GM12872 (cell line): ENCODE measurements at regions not wholly inside any gene's neighbourhood (a gene's known extent, or its start where the extent isn't known, plus 50 kb on each side); places are given as distances from the start of the nearest gene placed in this dataset.

ENCODE experiments used
- CTCF ChIP-seq: IDR thresholded peaks from 3 replicates; pipeline ENCODE4 v1.5.1; 2011; ENCODE audit warnings: low read depth, mild to moderate bottlenecking, low read length, moderate library complexity; ENCODE audit not compliant: insufficient read depth

GRCh38 chr16:85323961-85324253 lies 211.6 kb upstream of the CIBAR2 start:
- TF ChIP-seq CTCF, result no peak

GRCh38 chr16:85324488-85324887 lies 212.2 kb upstream of the CIBAR2 start:
- TF ChIP-seq CTCF, result no peak

GRCh38 chr16:85326113-85326793 lies 214.0 kb upstream of the CIBAR2 start:
- no peak for TF ChIP-seq CTCF

- TF ChIP-seq CTCF, result no peak
These were observed 214.5 kb upstream of the CIBAR2 start for GRCh38 chr16:85326794-85327181.

GRCh38 chr16:85327731-85328675 lies 215.7 kb upstream of the CIBAR2 start:
- TF ChIP-seq CTCF, result no peak

- no peak for TF ChIP-seq CTCF
These were observed 216.4 kb upstream of the CIBAR2 start for GRCh38 chr16:85328676-85329058.

GRCh38 chr16:85329059-85329812 lies 217.0 kb upstream of the CIBAR2 start:
- TF ChIP-seq CTCF, result no peak
